HG02610 (cell line): ENCODE measurements at regions not wholly inside any gene's neighbourhood (a gene's known extent, or its start where the extent isn't known, plus 50 kb on each side); places are given as distances from the start of the nearest gene placed in this dataset.

ENCODE experiments used
- ATAC-seq: cut with Tn5 transposase; IDR thresholded peaks from one replicate; pipeline ENCODE4 v1.9.1; 2021; ENCODE audit warnings: mild to moderate bottlenecking, moderate library complexity; ENCODE audit not compliant: unreplicated experiment

DNA sequence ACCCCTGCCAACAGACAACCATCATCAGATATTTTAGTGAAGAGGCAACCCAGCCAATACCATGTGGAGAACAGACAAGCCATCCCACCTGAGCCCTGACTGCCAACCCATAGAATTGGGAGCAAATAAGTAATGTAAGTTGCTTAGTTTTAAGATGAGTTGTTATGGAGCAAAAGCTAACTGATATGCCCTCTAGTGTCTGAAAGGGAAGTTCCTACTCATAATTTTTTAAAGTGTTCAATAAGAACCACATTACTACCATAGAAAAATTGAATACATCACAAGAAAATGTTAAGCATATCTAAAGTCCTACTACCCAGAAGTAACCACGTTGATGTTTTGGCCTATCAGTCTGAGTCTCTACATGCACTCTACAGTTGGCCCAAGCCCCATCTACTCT, 50.8 kb upstream of the SLC36A4 start:
- no peak for ATAC-seq

DNA sequence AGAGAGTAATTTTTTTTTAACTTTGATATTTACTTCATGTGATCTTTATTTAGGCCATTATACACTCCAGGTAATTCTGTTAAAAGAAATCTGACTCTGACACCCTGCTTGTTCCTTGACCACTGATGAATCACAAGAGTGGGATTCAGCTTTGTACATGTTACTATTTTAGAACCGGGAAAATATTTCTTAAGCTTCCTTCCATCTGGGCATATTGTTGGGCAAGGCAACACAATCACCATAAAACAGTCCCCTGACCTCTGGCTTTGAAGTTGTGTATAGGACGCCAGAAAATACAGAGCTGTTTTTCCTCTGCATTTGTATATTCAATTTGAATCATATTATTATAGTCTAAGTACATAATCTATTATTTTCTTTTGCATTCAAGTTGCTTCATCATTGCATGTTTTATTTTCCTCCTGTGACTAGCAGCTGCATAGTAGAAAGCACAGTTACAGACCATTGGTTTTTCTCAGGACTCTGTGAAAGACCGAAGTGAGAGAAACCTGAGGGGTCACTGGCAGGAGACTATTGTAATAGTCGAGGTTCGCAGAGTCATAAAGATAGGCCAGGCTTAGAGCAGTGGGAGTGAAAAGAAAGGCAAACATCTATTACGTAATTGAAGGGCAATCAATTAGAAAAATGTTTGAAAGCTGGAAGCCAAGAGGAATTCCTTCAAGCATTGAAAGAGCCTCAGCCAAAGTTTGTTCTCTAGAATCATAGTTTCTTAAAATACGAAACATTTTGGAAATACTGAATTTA, 51.8 kb upstream of the SLC36A4 start:
- ATAC-seq, result no peak

DNA sequence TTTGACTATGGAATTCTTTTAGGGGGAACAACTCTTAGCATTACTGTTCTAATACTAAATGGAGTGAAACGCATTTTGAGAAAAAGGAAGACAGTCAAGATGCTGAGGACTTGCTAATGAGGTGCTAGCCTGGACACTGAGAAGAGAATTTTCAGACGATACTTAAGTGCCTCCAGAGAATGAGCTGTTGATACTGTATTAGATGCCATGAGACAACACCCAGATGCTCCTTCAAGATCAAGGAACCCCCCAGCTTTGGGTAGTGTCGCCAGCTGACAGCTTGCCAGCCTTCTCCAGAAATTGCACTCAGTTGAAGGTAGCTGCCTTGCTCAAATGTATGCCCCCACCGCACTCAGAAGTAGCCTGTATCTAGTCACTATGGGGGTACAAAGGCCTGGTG, 52.5 kb upstream of the SLC36A4 start:
- no peak for ATAC-seq

DNA sequence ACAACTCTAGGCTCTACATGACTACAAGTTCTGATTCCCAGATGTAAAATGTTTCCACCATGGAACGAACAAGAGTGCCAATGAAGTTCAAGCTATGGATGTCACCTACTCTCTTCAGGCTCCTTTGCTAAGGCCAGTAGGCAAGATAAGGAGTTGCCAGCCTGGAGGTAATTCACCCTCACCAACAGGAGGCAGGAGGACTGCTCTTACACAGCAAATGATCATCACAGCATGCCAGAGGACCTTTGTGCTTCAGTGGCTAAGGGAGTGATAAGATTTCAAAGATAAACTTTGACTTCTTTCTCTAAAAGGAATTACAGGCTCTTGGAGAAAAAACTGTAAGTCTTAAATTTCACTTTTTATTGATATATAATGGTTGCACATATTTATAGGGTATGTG, 54.1 kb upstream of the SLC36A4 start:
- ATAC-seq, result no peak

DNA sequence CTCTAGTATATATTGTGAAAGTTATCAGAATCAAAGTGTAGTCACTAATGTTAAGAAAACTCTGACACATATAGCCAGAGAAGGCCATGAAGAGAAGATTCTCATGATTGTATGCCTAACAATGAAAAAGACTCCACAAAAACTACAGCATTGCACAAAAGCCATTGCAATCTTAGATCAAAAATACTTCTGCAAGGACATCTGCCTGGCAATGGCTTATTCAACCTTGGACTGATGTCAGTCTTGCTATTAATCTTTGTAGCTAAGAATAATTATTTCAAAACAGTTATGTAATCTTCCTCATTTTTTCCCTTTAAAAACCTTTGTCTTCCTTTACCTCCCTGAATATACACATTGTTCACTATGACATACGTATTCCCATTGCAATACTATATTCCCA, 55.3 kb upstream of the SLC36A4 start:
- ATAC-seq, result no peak

DNA sequence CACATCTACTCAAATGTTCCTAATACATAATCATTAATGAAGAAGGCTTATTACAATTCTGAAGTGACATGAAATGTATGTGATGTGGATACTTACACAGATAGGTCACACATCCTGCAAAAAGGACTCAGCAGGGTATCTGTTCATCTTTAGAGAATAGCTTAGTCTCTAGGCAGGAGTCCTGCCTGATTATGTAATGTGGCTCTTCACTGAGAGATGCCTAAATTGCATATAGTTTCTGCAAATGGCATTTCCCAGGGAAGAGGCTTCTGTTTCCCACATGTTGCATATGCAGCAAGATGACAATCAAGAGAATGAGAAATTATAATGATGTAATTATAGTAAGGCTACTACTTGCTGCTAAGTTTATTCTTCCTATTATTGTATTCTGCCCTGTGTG, 58.8 kb upstream of the SLC36A4 start:
- ATAC-seq, result no peak

DNA sequence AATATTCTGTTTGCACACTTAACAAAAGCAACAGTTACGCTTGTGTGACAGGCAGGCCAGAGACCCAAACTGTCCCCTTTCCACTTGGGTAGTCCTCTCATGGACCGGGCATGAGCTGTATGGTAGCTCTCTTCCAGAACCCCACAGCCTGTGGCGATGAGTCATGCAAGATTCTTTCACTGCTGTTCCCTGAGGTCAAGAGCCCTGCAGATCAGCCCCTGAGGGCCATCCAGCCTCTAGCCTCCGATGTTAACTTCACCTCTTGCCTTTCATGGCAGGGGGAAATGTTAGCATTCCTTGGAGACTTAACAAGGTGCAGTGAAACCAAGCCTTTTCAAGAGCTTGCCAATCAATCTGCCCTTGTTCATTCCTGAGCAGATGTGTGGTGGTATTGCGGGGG, 63.2 kb upstream of the DEUP1 start:
- no peak for ATAC-seq

DNA sequence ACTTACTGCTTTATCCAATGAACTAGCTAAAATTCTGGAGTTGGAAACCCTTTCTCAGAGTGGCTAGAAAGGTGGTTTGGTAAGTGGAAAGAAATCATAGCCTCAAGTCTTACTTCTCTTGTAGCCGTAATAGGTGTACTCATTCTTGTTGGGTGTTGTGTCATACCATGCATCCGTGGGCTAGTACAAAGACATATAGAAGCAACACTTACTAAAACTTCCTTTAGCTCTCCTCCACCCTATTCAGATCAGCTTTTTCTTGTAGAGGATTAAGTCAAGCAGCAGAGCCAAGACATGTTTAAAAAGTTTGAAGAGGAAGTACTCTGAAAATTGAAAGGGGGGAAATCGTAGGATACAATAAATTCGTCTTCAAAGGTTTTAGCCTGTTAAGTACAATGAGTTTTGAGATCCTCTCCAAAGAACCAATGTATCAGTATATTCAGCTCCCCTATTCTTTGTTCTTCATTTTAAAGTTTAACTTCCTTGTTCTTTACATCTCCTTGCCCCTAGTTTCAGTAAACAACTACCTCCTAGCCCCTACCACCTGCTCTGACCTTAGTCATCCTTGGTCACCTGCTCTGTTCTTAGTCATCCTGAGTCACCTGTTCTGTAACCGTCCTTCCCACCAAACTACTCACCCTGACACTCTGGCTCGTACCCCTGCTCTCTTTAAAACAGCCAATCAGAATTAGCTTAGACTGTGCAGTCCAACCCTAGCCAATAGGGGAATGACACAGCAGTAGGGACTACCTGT, 62.1 kb upstream of the DEUP1 start:
- no peak for ATAC-seq

DNA sequence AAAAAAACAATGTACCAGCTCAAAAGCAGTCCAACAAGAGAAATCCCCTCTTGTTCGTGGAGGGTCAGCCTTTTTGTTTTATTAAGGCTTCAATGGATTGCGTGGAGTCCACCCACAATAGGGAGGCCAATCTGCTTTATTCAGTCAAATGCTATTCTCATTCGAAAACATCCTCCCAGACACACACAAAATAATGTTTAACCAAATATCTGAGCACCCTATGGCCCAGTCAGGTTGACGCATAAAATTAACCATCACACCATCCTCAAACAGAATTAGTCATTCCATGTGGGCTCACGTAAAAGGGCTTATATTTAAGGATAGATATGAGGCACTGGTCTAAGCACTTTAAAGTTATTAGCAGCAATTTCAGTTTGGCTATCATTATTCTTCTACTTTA, 58.9 kb upstream of the DEUP1 start:
- ATAC-seq, result no peak

DNA sequence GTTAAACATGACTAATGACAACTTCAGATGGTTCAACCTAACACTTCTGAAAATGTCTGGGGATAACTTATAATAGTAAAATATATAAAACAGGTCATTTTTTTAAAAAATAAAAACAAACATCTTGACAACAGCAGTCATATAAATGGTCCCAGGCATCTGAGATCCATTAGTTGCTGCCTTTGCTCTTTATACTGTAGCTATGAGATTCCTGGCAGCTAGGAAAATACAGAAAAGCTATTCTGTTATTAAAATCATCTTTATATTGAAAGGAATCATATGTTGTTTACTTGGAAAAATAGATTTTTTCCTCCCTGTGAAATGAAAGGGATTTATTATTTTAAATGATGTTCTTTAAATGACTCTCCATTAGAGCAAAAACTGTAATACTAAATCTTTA, 55.7 kb upstream of the DEUP1 start:
- no peak for ATAC-seq

DNA sequence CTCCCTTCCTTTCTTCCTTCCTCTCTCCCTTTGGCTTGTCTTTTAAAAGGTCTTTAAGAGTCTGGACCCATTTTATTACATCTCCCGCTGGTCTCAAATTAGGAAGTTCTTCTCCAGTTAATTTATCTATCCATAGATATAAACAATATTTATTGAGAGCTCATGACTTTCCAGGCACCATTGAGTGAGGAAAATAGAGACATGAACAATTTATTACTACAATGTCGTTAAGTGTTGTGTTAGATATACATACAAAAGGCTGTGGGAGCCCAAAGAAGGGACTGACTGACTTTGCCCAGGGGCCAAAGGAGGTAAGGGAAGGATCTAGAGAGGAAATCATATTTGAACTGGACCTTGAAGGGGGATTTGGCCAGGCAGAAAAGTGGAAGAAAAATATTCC, 51.6 kb upstream of the DEUP1 start:
- ATAC-seq, result no peak

DNA sequence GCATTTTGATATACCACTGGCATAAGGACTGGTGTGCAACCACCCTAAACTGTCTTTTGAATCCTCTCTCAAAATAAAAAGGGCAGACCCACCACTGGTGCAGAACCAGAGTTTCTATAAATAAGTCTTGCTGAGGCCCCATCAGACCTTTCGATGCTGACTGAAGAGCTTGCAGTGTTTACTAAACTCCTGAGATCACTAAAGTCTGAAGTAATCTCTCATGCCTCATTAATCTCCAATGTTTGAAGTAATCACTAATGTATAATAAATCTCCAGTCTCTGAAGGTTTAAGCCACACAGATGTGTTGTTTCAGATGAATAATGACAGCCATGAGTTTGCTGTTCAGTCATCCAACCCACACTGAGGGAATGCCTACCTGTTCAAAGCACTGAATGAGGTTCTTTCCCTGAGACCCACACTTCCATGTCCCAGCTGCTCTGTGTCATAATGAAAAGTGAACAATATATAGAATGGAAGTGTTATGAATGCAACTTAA, 50.6 kb upstream of the DEUP1 start:
- peak; percentile 97 for ATAC-seq
